ENCODE measurements at regions not wholly inside any gene's neighbourhood (a gene's known extent, or its start where the extent isn't known, plus 50 kb on each side); places are given as distances from the start of the nearest gene placed in this dataset.

DNA sequence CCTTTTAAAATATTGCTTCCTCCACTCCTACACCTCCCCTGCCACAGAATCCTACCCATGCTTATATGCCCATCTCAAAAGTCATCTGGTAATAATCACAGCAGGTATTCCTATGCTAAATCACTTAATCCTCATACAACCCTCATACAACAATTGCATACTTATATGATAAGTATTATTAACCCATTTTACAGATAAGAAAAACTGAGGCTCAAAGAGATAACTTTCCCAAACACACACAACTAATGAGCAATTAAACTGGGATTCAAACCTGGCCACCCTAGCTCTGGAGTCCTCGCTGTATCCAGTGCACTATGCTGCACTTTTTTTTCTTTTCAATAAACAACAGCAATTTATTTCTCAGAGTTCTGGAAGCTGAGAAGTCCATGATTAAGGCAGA is 99.8 kb upstream of the TSPAN5 start:
- DNase-seq, result no peak

GRCh38 chr4:98754736-98755135 is 96.3 kb upstream of the TSPAN5 start:
- DNase-seq, result no peak

DNA sequence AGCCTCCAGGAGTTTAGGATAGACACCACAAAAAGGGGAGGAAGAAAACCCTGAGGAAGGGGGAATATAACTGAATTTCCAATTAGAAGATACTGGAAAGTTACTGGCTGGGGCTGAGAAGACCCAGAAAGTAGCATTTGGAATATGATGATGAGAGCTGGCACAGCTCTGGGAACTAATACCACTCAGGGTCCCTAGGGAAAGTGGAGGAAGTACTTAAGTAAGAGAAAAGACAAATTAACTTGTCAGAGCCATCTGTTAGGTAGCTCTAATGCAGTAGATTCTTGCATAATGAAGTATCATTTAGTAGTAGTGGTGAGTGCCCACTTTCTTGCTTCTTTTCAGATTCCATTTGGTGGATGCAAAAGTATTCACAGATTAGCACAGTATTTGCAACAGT is 90.8 kb upstream of the TSPAN5 start:
- peak; percentile 15 for DNase-seq

DNA sequence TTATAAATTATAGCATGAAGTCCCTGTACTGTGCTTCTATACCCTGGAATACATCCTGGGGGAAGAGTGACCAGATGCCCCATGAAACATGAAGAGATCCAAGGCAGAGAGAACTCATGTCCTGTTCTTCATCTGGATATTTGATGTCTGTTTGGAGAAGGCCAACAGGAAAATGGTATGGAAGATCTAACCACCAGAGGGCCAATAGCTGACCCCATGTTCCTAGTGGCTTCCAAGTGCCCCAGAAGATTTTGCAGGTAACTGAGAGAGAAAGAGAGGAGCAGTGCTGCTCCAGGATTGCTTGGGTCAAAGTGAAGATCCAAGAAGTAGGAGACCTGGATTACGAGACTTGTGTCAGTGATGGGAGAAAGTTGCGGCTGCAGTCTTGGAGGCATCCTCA is 90.2 kb upstream of the TSPAN5 start:
- DNase-seq, result no peak

DNA sequence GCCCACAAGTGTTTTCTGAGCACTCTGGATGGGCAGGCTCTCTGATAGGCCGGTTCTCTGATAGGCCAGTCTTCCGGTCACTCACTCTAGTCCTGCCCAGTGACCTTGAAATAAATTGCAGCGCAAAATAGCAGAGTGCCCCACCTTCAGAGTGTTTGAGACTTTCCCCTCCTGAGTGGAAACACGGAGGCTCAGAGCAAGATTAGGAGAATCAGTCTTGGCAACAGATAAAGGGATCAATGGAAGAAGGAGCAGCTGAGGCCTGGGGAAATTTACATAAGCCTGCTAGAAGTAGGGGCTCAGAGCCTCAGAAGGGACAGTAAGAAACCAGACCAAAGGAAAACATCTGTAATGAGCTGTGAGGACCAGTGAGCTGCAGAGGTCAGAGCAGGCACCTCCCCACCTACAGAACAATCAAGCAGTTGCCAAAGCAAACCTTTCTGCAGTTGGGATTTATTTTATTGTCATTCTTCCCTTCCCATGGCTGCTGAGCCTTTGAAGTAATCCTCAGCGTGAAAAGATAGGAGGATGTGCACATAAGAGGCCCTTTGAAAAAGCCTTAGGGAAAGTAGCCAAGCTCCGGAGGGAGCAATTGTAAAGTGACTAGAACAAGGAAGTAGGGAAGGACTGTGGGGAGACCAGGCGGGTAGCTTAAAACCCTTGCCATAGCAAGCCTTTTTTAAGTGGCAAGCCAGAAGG is 89.1 kb upstream of the TSPAN5 start:
- no peak for DNase-seq

- no peak for DNase-seq
These were observed 88.5 kb upstream of the TSPAN5 start for GRCh38 chr4:98746936-98747335.

DNA sequence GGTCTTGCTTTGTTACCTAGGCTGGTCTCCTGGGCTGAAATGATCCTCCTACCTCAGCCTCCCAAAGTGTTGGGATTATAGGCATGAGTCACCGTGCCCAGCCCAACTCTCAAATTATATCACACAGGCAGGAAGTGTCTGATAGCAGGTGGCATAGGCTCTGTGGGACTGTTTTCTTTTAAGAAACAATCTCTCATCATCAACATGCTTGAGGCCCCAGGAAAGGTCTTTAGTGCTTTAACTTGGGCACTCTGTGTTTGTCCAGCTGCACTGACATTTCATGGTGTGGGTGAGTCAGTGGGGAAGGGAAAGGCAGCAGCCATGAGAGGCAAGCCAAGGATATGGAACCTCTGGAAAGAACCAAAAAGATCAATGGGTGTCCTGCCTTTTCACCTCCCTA is 88.1 kb upstream of the TSPAN5 start:
- no peak for DNase-seq

DNA sequence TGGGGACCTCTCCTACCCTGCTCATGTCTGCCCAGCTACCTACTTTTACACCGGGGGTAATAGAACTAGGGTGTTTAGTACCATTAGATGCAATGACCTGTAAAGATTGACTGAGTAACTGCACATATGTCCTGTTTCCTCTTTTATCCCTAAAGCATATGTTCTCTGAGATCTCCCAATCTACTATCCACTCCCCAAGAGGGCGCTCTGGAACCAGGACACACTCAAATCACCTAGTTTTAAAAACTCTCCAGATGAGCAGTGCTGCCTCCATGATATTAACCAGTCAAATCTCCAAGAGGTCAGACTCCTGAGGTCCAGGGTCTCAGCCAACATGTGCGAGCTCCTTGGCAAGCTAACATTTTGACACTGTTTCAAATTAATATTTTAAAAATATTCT is 87.0 kb upstream of the TSPAN5 start:
- peak; percentile 11 for DNase-seq

GRCh38 chr4:98744372-98745150 is 86.2 kb upstream of the TSPAN5 start:
- DNase-seq, result no peak

DNA sequence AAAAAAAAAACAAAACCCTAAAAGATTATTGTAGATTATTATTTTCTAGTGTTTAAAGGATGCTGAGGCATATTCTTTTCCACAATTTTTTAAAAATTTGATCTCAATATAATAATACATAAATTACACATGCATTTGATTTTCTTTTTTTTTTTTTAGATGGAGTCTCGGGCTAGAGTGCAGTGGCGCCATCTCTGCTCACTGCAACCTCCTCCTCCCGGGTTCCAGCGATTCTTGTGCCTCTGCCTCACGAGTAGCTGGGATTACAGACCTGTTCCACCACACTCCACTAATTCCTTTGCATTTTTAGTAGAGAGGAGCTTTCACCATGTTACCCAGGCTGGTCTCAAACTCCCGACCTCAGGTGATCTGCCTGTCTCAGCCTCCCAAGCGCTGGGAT is 83.5 kb upstream of the TSPAN5 start:
- no peak for DNase-seq

DNA sequence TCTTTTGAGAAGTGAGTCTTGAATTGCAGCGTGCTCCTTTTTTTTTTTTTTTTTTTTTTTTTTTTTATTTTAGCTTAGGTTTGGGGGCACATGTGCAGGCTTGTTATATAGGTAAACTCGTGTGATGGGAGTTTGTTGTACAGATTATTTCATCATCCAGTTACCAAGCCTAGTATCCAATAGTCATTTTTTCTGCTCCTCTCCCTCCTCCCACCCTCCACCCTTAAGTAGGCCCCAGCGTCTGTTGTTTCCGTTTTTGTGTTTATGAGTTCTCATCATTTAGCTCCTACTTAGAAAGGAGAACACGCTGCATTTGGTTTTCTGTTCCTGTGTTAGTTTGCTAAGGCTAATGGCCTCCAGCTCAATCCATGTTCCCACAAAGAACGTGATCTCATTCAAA is 81.3 kb upstream of the TSPAN5 start:
- DNase-seq, result no peak

GRCh38 chr4:98733601-98734000 is 75.2 kb upstream of the TSPAN5 start:
- no peak for DNase-seq

DNA sequence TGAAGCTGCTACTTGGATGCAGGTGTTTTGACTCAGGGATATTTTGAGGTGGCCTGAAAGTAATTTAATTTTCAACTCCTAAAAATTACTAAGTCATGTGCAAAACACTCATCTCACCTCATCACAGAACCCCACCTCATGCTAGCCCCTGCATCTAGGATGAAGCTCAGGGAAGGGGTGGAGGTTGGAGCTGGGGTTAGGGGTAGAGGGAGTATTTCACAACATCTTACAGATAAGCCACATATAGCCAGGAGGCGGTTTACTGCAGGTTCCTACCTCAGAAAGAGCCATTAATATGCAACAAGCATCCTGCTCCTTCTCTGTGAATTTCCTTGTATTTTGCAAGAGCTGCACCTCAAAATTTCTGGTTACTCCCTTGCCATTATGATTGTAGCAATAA is 70.5 kb upstream of the TSPAN5 start:
- no peak for DNase-seq

- DNase-seq, result peak; percentile 38
These were observed 70.0 kb upstream of the TSPAN5 start for GRCh38 chr4:98728433-98728832.

DNA sequence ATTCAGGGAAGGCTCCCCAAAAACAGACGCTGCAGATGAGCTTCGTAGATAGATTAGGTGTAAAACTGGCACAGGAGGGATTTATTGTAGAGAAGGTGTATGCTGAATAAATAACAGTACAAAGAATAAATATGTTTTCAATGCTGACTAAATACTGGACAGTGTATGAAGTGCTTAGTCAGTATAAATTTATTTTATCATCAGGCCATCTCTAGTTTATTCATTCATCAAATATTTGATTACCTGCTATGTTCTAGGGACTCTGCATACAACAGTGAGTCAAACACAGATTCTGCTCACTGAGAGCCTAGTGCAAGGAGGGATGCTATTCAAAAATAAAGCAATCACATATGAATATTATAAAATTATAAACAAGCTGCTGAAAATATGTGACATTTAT is 63.6 kb upstream of the TSPAN5 start:
- DNase-seq, result no peak

DNA sequence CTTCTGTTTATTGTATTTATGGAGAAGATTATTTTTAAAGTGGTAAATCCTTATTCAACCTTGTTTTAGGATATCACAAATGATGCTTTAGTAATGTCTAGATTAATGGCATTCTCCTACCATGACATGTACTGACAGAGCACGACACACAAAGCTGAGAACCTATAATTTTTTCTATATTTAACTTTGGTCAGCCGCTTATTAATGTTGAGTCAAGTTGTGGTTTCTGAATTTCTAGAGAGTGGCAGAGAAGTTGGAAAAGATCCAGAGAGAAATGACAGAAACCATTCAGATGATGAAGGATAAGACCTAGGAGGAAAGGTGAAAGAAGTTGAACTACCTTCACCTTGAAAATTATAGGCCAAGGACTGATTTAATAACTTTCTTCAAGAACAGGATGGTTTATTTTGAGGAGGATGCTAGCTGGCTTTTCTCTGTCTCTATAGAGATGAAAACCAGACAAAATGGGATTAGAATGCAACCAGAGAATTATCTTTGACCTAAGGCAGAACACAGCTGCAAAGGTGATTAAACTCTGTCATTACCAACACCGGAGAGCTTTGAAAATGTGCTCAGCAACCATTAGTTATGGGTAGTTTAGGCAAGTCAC is 62.6 kb upstream of the TSPAN5 start:
- DNase-seq, result peak; percentile 39

DNA sequence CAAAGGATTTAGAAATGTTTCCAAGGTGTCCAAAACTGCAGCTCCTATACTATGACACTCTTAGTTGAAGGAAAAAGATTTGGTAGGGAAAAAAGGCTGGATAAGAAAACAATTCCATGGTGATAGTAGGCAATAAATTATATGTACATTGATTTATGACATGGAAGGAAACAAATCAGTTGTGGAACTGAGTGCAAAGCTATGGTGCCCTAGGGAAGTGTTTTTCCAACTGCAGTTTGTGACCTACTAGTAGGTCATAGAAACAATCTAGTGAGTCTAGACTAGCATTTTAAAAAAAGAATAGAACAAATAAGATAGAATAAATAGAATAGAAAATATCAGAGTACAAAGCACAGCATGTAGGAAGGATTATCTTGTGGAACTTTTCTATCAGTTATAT is 58.4 kb upstream of the TSPAN5 start:
- DNase-seq, result no peak

DNA sequence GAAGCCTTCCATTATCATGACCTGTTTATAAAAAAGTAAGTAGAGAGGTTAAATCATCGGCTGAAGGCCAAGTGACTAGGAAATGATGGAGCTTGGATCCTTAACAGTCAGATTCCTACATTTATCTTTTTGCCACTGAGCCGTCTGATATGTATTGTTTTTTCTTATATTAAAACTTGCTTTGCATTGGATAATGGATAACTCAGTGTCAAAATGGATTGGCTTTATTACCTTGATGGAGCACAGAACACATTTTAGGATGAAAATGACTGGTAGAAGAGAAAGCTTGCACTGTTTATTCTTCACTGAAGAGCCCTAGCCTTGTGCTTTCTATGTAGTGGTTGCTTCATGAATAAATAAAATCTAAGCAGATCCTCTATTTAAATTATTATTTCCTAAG is 54.2 kb upstream of the TSPAN5 start:
- DNase-seq, result no peak

- DNase-seq, result peak; percentile 35
These were observed 53.1 kb upstream of the TSPAN5 start for GRCh38 chr4:98711526-98711925.

DNA sequence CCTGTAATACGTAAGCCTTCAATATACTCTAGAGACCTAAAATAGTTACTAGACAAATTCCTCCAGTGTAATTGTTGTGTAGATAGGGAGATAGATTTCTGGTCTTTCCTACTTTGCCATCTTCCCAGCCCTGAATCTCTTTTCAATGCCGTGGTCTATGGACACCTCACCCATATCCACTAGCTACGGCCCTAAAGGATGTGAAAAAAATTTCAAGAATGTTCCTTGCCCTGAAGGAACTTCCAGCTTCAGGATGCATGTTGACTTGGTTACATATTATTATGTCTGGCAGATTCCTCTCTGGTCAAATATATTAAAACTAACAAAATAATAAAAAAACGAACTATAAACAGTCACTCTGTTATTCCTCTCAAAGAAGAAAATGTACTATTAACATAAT is 52.4 kb upstream of the TSPAN5 start:
- DNase-seq, result peak; percentile 57
